WERI-Rb-1 (cell line): ENCODE measurements at regions not wholly inside any gene's neighbourhood (a gene's known extent, or its start where the extent isn't known, plus 50 kb on each side); places are given as distances from the start of the nearest gene placed in this dataset.
A peak's percentile ranks its signal among the peaks of the same experiment; 100 is the strongest.

Experiments
- DNase-seq: peaks from one replicate; pipeline ENCODE4 v3.0.0-alpha.2; 2020
- H3K27ac ChIP-seq: fragments of 250-450 bp; sonication (Bioruptor Pico); 2 replicates; pipeline ENCODE4 v1.5.1; 2020; ENCODE audit warnings: mild to moderate bottlenecking, moderate library complexity
- H3K27me3 ChIP-seq: fragments of 250-450 bp; sonication (Bioruptor Pico); 2 replicates; pipeline ENCODE4 v1.5.1; 2021; ENCODE audit warnings: mild to moderate bottlenecking, low read depth, moderate library complexity; ENCODE audit not compliant: insufficient read depth, severe bottlenecking
- H3K36me3 ChIP-seq: fragments of 250-450 bp; sonication (Bioruptor Pico); 2 replicates; pipeline ENCODE4 v1.5.1; 2020; ENCODE audit warnings: mild to moderate bottlenecking, moderate library complexity
- H3K4me3 ChIP-seq: 2 replicates; pipeline ENCODE4 v1.5.1; 2011; ENCODE audit warnings: low read depth, mild to moderate bottlenecking, control low read depth, low read length
- H3K9me3 ChIP-seq: fragments of 250-450 bp; sonication (Bioruptor Pico); 2 replicates; pipeline ENCODE4 v1.5.1; 2021; ENCODE audit warnings: mild to moderate bottlenecking, moderate library complexity; ENCODE audit not compliant: severe bottlenecking
- CTCF ChIP-seq: IDR thresholded peaks from 2 replicates; pipeline ENCODE4 v1.5.1; 2011; ENCODE audit warnings: low read depth, mild to moderate bottlenecking, control low read depth, inconsistent platforms, low read length

GRCh38 chr16:86995456-86995855 lies 321.7 kb downstream of the C16orf95 start:
- H3K27ac ChIP-seq = peak overlapping the region; percentile 39; the same call in 1 of the 2 replicates
- peak; percentile 57 for DNase-seq
- H3K4me3 ChIP-seq = peak overlapping the region; percentile 26
- no peaks in the 10 kb centered on the region for H3K36me3 ChIP-seq
- H3K27me3 ChIP-seq = no peaks in the 10 kb centered on the region
- TF ChIP-seq CTCF = no peak
- H3K9me3 ChIP-seq = no peaks in the 10 kb centered on the region

GRCh38 chr16:86996081-86996480 lies 321.1 kb downstream of the C16orf95 start:
- Histone ChIP-seq H3K27ac (no peak overlapping the region), H3K9me3 (no peaks in the 10 kb centered on the region), H3K27me3 (no peaks in the 10 kb centered on the region), H3K4me3 (no peak overlapping the region), H3K36me3 (no peaks in the 10 kb centered on the region)
- no peak for DNase-seq
- TF ChIP-seq CTCF = no peak

- TF ChIP-seq CTCF = no peak
- no peak for DNase-seq
- Histone ChIP-seq H3K9me3 (no peaks in the 10 kb centered on the region), H3K36me3 (no peaks in the 10 kb centered on the region), H3K27ac (no peak overlapping the region), H3K4me3 (no peak overlapping the region), H3K27me3 (no peaks in the 10 kb centered on the region)
Observed at GRCh38 chr16:86997058-86997457, 320.1 kb downstream of the C16orf95 start.

- H3K27ac ChIP-seq = no peak overlapping the region
- H3K9me3 ChIP-seq = no peaks in the 10 kb centered on the region
- H3K4me3 ChIP-seq = no peak overlapping the region
- DNase-seq = no peak
- no peaks in the 10 kb centered on the region for H3K27me3 ChIP-seq
- no peak for TF ChIP-seq CTCF
- no peaks in the 10 kb centered on the region for H3K36me3 ChIP-seq
Observed at GRCh38 chr16:86998196-86999001, 318.8 kb downstream of the C16orf95 start.

GRCh38 chr16:87000001-87000400 lies 317.2 kb downstream of the C16orf95 start:
- no peaks in the 10 kb centered on the region for H3K9me3 ChIP-seq
- no peak for TF ChIP-seq CTCF

More at GRCh38 chr16:87000001-87000400, 317.2 kb downstream of the C16orf95 start:
- no peak overlapping the region for H3K4me3 ChIP-seq
- no peaks in the 10 kb centered on the region for H3K36me3 ChIP-seq
- no peak for DNase-seq
- H3K27ac ChIP-seq = no peak overlapping the region
- H3K27me3 ChIP-seq = no peaks in the 10 kb centered on the region
